22Rv1 (cell line): ENCODE measurements at regions not wholly inside any gene's neighbourhood (a gene's known extent, or its start where the extent isn't known, plus 50 kb on each side); places are given as distances from the start of the nearest gene placed in this dataset.

Experiments
- H3K27ac ChIP-seq: fragments of 450-650 bp; 2 replicates; pipeline ENCODE4 v1.5.1; 2017
- ZFX ChIP-seq: fragments of 450-650 bp; IDR thresholded peaks from 2 replicates; pipeline ENCODE4 v1.6.1; 2017; ENCODE audit warnings: antibody characterized with exemption, borderline replicate concordance
- TF ChIP-seq, protein P1 (sequence below): fragments of 450-650 bp; IDR thresholded peaks from 2 replicates; pipeline ENCODE4 v1.5.1; 2017; ENCODE audit warnings: mild to moderate bottlenecking

GRCh38 chr1:9448132-9449109 is 90.8 kb upstream of the SLC25A33 start:
- no peak overlapping the region for H3K27ac ChIP-seq
- TF ChIP-seq, protein P1, sequence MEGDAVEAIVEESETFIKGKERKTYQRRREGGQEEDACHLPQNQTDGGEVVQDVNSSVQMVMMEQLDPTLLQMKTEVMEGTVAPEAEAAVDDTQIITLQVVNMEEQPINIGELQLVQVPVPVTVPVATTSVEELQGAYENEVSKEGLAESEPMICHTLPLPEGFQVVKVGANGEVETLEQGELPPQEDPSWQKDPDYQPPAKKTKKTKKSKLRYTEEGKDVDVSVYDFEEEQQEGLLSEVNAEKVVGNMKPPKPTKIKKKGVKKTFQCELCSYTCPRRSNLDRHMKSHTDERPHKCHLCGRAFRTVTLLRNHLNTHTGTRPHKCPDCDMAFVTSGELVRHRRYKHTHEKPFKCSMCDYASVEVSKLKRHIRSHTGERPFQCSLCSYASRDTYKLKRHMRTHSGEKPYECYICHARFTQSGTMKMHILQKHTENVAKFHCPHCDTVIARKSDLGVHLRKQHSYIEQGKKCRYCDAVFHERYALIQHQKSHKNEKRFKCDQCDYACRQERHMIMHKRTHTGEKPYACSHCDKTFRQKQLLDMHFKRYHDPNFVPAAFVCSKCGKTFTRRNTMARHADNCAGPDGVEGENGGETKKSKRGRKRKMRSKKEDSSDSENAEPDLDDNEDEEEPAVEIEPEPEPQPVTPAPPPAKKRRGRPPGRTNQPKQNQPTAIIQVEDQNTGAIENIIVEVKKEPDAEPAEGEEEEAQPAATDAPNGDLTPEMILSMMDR, result no peak
- TF ChIP-seq ZFX, result no peak

- no peak overlapping the region for H3K27ac ChIP-seq
- TF ChIP-seq ZFX, result no peak
- TF ChIP-seq, protein P1, result no peak
Observed at GRCh38 chr1:9449110-9449627, 90.1 kb upstream of the SLC25A33 start.

DNA sequence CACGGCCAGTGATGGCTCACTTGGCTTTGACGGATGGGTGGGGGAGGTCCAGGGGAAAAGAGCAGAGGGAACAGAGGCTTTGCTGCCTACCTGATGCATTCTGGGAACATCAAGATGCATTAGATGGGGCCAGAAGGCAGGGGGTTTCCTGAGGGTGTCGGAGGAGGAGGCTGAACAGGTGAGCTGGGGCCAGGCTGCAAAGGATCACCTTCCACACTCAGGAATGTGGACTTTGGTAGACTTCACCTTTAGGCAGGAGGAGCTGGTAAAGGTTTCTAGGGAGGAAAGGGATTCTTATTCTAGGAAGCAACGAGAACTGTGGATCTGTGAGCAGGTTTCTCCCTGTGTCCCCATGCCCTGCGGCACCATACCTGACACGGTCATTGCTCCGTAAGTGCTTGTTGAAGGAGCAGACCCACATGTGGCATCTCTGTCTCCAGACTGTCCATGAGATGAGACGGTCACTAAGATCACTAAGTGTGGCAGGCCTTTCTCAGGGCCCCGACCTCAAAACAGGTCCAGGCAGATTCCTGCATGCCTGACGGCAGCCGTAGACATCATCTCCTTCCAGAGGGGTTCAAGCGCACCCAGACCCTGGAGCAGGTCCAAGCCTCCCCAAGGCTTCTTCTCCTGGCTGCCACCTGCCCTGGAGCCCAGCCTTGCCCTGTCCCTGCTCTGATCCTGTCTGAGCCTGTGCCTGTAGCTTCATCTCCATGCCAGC is 89.1 kb upstream of the SLC25A33 start:
- no peak for TF ChIP-seq ZFX
- TF ChIP-seq, protein P1, result no peak

GRCh38 chr1:9451081-9451480 is 88.2 kb upstream of the SLC25A33 start:
- TF ChIP-seq, protein P1, result no peak
- TF ChIP-seq ZFX, result no peak
- no peak overlapping the region for H3K27ac ChIP-seq

More for the DNA sequence above, 89.1 kb upstream of the SLC25A33 start:
- H3K27ac ChIP-seq, result no peak overlapping the region

GRCh38 chr1:9452516-9453140 is 86.6 kb upstream of the SLC25A33 start:
- no peak for TF ChIP-seq ZFX
- TF ChIP-seq, protein P1, result no peak
- no peak overlapping the region for H3K27ac ChIP-seq

- TF ChIP-seq ZFX, result no peak
- TF ChIP-seq, protein P1, result no peak
- H3K27ac ChIP-seq, result no peak overlapping the region
Observed at GRCh38 chr1:9453375-9453774, 85.9 kb upstream of the SLC25A33 start.
